Stimulated activated CD8-positive, alpha-beta memory T cell treated with anti-CD3 and anti-CD28 coated beads, Interleukin-4, amount 100 ng/mL, for 48 hours (primary cell): ENCODE measurements at regions not wholly inside any gene's neighbourhood (a gene's known extent, or its start where the extent isn't known, plus 50 kb on each side); places are given as distances from the start of the nearest gene placed in this dataset.

Source experiments
- DNase-seq: peaks from one replicate; pipeline ENCODE4 v3.0.0-alpha.2; 2020

DNA sequence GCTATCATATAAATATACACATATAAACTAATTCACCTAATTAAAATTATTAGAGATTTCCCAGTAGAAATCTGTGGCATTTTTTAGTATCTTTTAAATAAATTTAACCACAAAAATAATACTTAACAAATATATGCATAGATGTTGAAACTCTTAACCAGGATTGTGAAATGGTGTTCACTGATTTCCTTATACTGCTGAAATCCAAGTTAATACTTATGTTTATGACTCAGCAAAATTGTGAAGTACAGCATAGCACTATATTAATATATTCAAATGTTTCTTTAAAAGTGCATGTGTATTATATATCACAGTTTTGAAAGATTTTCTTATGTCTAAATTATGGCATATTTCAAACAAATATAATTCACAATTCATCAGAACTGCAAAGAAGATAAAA, 328.2 kb upstream of the MANEA start:
- no peak for DNase-seq

DNA sequence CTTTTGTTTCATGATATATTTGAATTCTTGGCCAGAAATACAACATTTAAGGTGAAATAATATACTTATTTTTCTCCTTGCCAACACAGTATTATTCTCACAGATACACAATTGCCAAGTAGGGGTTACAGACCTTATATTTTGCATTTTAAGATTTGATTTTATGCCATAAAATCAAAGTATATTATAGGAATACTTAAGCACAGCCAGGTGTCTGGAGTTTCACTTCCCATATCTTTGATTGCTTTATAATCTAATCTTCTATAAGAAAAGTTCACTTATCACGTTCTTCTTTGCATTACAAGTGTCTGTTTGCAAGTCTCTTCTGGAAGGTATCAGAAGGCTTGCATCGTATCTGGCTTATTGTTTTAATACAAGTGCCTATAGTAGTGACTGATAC, 327.7 kb upstream of the MANEA start:
- no peak for DNase-seq

DNA sequence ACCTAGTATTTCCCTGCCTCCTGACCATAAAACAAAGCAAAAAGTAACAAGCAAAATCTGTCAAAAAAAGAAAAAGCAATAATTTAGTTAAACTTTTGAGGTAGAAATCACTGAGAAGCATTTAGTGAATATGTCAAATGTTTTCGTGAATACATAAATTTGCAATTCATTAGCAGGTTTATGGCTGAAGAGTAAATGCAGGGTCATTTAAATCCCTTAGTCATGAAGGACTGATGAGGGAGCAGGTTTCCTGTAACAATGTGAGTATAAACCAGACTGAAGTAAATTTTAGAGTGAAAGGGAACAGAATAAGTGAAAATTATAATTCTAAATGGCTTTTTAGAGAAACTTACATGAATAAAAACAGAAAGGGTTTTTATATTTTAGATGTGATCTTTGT, 313.5 kb upstream of the MANEA start:
- no peak for DNase-seq

DNA sequence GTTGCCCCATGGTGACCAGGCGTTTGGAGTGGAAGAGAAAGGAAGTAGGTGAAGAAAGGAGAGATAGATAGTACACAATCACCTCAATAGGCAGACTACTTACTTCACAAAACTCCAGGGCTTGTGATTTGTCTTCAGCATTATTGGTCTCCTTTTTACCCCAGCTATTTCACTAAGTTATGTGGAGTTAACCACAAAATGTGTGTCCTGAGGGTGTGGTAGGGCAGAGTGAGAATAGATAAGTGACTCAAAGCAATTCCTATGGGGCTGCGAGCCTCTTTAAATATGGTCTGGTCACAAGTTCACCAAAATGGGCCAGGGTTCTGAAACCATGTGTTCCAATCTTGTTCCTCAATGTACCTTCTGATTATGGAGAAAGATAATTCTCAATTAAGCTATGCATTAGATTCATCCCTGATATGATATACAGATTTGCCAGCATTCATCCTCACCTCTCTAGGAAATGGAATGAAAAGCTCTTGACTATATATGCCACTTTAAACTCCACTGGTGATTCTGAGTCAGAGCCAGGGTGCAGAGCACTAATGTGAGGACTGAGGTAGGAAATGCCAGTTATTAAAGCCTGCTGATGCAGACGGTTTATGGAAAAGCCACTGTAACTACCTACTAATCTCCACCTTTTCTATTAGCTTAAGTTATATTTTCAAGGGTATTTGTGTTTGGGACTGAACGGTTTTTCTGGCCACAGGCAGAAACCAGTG, 310.6 kb upstream of the MANEA start:
- no peak for DNase-seq

DNA sequence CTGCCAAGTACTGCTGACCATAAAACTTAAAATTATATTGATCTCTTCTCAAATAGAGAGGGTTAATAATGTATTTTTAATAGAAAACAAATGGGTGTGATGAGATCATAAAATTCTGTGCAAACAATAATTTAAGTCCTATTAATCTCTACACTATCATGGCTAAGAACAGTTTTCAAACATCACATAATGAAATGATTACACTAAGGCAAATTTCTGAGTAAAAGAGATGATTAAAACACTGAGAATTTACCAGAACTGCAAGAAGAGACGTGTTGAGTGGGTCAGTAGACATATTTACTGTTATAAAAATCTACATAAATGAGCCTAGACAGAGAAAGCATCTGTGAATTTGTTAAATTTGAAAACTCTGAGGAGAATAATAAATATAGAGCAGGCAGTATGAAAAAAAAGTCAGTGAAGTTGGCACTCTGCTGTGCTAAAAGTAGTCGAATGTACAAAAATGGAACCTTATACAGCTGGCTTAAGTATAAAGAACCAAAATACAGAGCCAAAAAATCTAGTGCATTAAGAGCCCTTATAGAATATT, 302.6 kb upstream of the MANEA start:
- DNase-seq, result no peak

DNA sequence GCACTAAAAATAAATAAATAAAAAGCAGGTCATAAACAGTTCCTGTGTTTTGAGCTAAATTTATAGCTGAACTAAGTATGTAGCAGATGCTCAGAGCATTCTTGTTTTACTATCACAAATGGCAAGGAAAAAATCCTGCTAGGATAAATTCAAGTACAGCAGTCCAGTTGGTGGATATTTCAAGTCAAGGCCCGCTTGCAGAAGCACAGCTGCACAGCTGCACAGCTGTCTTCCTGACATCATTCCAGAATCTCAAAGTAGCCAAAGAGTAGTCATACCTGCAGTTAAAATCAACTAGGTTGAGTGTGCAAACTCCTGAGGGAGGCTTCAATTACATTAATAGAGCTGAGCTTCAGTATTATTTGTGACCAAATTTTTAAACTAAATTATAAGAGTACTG, 297.7 kb upstream of the MANEA start:
- DNase-seq, result no peak

DNA sequence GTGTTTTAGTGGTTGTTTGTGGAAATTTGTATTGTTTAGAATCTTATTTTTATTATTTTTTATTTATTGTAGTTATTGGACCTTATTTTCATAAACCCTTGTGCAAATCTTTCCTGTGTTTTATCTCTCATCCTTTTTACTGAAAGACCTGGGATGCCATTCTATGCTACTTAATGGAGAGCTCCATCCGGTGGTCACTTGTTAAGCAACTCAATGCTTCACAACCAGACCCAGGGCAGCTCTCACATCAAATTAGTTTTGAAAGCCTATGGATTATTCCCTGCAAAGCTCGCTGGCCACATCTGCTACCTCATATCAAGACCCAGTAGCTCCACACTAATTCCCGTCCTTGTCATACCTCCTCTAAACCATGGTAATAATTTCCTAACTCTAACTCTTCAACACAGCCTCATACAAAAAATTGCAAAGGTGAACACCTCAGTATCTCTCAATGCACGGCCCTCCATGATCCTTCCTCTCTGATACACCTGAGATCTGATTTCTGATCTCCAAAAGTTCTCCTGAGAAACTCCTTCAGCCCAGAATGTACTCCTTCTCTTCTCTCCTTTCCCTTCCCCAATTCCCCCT, 296.6 kb upstream of the MANEA start:
- DNase-seq, result no peak

DNA sequence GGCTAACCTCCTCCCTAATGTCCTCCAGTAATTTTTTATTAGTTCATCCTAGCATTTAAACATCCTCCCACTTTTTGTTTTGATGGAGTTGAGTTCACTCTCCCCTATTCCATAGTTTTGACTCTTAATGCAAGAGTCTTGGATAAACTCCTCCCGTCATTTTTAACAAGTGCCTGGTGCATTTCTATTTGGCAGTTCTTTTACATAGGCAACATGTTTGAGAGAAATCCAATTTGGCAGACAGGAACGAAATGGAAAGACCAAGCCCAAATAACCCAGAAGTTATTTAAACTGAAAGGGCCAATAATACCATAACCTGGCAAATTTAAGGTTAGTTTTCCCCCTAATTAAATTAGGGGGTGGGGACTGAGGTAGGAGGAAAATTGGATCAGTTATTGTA, 291.5 kb upstream of the MANEA start:
- DNase-seq, result no peak

DNA sequence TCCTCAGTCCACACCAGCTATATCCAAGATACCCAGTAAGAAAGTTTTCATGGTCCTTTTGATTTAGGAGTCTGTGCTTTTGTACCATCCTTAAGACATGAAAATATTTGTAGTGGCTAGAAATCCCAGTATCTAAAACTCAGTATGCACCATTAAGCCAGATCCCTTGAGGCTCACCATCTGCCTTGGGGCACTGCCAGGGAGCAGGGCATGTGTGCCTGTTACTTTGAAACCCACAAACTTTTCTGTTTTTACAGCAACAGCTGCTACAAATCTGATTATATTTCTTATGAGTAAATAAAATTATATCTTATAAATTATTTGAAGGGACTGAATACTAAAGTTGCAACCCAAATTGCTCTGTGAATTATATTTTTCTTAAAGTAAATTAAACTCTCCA, 290.5 kb upstream of the MANEA start:
- DNase-seq, result no peak

DNA sequence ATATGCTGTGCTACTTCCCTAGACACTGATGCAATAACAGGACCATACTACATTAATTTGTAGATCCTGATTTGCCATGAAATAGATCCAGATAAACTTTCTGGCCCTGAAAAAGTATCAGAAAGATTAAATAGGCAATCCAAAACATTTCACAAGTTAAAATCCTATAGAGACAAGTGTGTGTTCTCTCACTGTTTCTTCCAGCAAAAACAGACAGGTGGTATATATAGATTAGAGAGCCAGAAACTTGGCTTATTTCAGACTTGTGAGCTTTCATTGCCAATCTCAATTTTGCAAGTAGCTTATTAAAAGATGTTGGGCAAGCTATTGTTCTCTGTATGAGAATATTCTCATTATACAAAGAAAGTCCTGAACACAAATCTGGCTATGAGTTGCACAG, 289.1 kb upstream of the MANEA start:
- DNase-seq, result no peak

DNA sequence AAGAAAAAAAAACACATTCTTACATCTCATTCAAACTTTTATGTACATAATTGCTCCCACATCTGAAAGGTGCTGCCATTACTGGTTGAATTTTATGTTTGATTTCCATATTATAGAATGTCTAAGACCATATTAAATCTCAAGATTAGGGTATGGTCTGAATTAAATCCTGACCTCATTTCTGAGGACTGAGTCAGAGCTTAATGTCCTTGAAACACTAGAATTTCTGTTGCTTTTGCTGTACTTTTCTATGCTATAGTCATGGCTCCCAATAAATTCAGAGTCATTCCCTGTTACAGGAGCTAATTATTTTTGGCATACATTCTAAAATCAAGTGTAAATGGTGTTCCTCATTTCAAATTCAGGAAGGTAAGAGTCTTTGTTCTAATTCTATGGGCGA, 285.3 kb upstream of the MANEA start:
- DNase-seq, result no peak

DNA sequence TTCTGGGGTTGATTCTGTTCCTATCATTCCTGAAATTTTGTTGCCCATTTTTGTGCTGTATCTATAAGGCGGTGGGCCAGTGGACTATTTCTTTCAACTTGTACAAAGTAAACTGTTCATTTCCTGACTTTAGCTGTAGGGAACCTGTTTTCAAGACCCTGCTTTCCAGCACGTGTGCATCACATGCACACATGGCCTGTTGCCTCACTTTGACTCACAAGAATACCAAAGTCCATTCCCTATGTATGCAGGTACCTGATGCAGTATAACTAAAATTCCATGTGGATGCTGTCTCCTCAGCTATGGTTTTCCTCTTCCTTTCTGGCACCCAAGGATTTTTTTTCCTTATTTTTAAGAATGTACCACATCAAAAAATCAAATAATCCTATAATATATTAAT, 284.1 kb upstream of the MANEA start:
- no peak for DNase-seq

DNA sequence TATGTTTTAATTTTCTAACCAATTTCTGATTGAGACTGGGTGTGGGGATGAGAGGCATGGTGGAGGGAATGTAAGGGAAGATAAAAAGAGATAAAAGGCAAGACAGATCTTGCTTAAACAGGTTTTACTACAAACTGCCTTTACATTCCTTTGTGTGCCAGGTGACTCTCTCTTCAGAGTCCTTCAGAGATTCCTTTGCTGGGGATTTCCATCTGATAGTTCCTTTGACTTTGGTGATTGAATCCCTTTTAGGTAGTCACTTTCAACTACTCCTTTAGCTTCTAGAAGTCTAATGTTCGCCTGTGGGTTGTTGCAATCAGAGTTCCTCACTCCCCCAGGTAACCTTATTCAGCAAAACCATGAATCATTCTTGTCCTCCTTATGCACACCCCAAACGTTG, 283.3 kb upstream of the MANEA start:
- no peak for DNase-seq

DNA sequence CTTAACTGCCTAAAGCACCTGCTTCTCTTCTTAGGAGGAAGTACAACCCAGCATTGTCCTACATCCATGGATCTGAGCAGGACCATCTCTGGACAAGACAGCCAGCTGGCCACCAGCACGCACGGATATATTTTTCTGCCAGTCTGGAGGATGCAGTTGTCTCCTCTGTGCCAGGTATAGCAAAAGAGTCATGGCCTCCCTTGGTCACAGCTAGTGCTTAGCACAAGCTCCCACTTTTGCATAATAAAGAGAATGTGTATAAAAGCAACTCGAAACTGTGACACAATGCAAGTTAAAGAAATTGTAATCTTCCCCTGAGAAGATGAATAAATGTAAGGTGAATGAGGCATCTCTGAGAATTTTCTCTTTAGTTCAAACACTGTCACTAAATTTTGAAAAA, 267.8 kb upstream of the MANEA start:
- no peak for DNase-seq

DNA sequence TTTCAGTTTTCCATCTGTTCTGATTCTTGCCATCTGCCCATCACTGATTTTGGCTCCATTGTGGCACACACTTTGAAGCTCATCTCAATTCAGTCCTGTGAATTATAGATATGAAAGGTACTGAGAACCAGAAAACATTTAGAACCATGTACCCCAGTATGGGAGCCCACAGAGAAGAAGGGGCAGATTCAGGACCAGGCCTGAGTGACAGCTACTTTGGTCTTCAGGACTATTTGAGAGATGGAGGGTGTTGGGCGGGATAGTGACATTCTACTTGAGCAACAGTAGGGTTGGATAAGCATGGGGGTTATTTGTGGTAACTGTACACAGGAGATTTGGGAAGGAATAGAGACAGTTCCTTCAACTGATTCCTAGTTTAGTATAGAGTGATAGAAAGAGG, 259.2 kb upstream of the MANEA start:
- no peak for DNase-seq

DNA sequence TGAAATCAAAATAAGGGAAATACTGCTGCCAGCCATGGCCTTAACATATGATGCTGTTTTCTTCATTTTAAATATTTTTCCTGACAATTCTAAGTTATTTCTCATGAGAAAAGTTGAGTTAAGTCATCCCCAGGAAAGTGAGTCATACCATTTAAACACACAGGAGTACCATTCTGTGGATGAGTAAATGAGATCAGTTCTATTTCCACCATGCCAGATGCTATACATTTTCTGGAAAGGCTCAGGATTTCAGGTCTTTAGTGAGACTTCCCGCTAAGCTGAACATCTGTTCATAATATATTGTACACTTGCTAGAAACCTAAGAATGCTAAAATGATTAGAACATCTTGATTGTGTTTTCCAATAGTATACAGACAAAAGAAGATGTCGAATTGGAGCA, 256.2 kb upstream of the MANEA start:
- no peak for DNase-seq

DNA sequence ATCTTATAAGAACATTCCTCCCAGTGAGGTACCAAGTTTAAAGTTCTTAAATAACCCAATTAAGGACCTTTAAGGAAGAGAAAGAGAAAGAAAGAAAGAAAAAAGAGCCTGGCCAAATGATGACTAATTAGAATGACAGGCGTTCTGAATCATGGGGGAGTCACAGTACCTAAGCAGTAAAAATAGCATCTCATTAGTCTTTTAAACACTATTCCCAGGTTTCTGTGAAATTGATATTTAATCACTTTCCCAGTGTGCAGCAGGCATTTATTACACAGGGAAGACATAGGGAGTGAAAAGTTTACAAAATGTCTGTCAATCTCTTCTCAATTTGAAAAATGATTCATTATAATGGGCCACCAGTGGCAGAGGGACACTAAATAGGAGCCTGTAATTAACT, 251.4 kb upstream of the MANEA start:
- DNase-seq, result no peak

DNA sequence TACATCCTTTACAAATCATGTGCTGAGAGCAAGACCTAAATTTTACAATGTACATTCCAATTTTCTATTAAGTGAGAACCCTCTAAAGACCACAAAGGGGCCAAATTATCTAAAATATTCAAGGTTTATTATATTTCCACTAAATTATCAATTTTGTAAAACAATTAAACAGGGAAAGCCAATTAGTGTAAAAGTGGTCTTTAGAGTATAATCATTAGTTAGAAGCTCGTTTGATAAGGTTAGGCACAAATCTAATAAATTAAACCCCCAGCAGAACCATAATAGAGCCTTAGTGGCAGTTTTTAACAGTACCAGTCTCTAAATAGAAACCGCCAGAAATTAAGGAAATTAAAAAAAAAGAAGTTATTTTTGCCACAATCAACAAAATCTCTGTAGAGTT, 249.1 kb upstream of the MANEA start:
- no peak for DNase-seq

DNA sequence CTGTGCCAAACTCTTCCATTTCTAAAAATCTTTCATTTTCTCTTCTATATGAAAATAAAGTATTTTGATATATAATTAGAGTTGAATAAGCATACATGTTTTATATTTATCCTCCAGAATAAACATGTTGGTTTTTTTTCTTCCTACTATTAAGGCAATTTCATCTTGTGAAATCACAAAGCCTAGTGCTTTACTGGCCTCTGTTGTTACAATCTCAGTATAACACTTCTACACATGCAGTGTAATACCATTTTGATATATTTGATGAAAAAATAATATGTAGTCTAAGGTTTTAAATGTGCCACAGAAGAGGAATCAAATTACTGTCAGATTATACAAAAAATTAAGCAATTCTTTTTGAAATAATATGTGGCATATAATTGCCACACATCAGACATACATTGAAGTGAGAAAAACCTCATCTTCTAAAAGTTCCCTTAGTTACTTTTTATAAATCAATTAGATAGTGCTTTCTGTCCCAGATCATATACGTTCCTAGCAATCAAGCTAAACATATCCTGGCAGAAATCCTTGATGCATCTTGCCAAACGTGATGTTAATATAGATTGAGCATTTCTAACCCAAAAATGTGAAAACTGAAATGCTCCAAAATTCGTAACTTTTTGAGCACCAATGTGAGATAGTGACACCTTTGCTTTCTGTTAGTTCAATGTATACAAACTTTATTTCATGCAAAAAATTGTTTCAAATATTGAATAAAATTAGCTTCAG, 225.1 kb upstream of the MANEA start:
- no peak for DNase-seq

DNA sequence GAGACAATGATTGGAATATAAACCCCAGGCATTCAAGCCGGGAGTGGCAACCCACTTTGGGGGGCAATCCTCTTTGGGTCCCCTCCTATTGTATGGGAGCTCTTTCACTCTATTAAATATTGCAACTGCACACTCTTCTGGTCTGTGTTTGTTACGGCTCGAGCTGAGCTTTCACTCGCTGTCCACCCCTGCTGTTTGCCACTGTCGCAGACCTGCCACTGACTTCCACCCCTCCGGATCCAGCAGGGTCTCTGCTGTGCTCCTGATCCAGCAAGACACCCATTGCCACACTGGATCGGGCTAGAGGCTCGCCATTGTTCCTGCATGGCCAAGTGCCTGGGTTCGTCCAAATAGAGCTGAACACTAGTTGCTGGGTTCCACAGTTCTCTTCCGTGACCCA, 222.8 kb upstream of the MANEA start:
- no peak for DNase-seq

DNA sequence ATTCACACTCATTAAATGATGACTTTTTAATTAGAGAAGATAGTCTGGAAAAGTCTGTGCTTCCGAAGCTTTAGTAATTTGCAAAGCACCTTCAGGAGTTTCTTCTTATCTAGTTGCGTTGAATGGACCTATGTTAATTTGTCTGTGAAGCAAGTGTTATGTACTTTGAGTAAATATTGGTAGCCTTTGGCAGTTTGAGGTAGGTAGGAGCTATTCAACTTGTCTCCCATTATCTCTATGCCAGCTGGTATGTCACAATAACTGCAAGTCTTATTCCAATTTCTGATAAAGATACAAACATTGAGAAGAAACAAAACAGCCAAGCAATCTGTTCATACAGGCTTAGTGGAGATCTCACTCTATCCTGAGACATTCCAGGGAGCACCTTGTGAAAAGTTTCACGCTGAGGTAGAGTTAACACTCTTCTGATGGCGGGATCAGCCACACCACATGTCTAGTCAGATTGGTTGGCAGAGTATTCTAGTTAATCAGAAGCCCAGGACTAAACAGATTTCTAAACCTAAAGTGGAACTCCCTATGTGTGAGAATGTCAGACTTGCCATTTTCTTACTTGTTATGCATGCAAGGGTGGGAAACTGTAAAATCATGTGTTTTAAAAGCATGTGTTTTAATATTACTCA, 219.8 kb upstream of the MANEA start:
- no peak for DNase-seq

DNA sequence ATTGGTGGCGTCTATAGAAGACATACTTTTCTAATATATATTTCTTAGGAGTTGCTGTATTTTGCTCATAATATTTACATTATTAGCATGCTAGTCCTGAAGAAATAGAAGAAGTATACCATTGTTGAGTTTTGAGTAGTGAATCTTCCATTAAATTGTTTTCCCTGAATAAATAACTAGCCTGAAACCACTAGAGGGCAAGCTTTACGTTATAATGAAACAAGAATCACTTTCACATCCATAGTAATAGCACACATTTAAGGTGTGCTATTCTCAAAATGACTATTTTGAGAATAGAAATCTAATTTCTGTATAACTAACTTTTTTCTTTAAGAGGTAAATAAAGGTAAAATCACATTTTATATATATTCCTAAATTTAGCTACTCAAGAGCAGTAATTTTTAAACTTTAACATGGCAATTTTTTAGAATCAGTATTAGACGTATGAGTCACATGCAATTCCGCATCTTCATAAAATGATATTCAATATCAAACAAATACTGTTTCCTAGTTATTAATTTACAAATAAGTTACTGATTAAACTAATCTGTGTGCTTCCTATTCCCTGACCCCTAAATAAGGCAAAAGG, 213.2 kb upstream of the MANEA start:
- no peak for DNase-seq

DNA sequence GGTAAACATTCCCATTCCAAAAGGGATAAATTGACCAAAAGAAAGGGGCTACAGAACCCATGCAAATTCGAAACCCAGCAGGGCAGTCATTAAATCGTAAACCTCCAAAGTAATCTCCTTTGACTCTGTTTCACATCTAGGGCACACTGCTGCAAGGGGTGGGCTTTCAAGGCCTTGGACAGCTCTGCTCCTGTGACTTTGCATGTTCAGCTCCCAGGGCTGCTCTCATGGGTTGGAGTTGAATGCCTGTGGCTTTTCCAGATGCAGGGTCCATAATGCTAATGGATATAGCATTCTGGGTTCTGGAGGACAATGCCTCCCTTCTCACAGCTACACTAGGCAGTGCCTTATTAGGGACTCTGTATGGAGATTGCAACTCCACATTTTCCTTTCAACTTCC, 211.9 kb upstream of the MANEA start:
- DNase-seq, result no peak
